HG02678 (cell line): ENCODE measurements at regions not wholly inside any gene's neighbourhood (a gene's known extent, or its start where the extent isn't known, plus 50 kb on each side); places are given as distances from the start of the nearest gene placed in this dataset.
"Not testable (repeated sequence)": the region's sequence is repeated elsewhere in the genome, so short reads cannot be mapped to it uniquely, and the experiment has no call there.

Source experiments
- ATAC-seq: cut with Tn5 transposase; IDR thresholded peaks from one replicate; pipeline ENCODE4 v1.9.1; 2021; ENCODE audit warnings: mild to moderate bottlenecking, moderate library complexity; ENCODE audit not compliant: unreplicated experiment

DNA sequence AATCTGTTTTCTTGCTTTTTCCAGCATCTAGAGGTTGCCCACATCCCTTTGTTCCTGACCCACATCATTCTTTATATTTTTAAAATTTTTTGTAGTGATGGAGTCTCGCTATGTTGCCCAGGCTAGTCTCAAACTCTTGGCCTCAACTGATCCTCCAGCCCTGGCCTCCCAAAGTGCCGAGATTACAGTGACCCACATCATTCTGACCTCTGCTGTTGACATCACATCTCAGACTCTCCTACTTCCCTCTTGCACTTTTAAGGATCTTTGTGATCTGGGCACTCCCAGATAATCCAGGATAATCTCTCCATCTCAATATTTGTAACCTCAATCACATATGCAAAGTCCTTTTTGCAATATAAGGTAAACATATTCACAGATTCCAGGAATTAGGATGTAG is 266.6 kb downstream of the MEX3B start:
- no peak for ATAC-seq

DNA sequence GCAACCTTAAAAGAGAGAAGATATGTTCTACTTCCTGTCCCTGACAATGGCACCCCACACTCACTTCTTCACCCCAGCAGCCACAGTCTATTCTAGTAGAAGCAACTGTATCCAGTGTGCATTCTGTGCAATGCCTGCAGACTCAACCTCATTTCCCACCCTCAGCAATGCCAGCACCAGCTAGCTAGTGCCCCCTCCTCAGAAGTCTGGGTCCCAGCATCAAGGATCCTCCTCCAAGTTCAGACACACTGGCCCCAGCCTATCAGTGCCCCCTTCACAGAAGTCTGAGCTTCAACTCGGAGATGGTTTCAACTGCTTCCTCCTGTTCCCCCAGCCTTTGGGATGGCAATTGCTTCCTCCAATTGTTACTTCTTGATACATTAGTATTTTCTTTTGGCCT is 268.3 kb downstream of the MEX3B start:
- no peak for ATAC-seq

DNA sequence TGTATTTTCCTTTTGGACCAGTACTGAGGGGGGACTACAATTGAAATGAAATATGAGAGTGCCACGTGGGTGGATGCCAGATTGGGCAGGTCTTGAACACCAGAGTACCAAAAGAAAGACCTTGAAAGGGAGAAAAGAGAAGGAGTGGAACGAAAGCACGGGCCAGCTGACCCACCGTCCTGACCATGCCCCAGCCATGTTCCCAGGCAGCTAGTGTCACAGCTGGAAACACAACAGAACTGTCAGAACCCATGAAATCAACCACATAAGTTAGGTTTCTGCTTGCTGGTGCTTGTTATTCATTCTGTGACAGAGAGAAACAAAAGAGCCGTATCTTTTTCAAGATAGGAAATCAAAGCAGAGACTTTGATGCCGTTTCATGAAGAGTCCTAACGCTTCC is 268.8 kb downstream of the MEX3B start:
- ATAC-seq = no peak

DNA sequence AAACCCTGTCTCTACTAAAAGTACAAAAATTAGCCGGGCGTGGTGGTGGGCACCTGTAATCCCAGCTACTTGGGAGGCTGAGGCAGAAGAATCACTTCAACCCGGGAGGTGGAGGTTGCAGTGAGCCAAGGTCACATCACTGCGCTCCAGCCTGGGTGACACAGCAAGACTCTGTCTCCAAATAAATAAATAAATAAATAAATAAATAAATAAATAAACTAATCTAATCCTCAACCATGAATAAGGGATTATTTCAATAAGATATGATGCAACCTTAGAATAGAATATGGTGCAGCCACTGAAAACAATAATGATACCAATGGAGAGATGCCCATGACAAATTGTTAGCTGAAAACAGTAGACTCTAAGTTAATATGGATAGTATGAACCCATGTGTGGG is 270.0 kb downstream of the MEX3B start:
- ATAC-seq = not testable (repeated sequence)

DNA sequence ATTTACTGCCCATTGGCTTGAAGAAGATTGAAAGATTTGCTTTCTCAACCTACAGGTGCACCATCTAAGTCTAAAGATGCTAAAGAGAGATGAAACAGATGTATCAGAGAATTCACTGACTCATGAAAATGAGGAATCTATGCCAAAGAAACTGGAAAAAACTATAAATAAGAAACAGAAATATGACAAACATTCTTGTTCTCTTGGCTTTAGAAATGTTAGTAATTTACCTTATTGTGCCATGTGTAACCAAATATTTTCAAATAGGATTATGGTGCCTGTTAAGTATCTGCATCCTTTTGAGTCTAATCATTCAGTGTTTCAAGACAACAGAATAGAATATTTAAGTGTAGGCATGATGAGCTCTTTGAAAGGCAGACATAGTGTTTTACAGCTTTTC is 271.5 kb downstream of the MEX3B start:
- no peak for ATAC-seq

DNA sequence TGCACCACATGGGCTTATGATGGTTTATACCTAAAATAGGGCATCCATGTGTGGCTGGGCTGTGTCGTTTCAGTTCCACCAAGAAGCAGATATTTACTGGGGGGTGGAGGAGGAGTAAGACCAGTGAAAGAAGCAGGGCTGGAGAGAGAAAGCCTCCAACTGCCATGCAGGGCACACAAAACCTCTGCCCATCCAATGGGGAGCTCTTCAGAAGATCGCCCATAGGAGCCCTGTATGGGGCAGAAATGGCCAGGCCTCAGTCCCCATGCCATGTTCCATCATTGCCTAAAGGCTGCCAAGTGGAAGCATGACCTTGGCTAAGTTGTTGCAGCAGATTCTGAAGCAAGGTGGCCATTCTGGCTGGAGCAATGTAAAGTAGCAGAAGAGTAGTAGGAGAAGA is 277.0 kb downstream of the MEX3B start:
- no peak for ATAC-seq

DNA sequence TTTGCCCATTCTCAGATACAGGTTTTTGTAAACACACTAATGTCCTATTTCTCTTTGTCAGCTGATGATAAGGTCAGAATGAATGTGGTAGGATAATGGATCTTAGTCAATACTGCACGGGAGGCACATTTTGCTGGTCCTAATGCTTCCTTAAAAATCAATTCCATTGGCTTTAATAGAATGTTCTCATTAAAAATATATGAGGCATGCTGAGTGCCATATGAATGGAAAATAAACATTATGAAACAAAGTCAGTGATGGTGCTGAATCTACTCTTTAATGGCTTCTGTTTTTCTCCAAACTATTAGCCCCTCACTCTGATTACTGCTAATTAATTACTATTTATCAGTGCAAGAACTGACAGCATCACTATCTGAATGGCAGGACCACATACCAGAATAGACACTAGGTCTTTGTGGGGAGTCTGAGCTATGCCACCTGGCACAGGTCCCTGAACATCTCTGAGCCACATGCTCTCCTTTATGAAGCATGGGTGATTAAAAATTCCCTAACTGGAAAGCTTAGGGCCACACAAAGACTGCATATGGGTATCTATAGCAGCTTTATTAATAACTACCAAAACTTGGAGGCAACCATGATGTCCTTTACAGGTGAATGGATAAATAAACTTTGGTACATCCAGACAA is 278.9 kb downstream of the MEX3B start:
- ATAC-seq = no peak

DNA sequence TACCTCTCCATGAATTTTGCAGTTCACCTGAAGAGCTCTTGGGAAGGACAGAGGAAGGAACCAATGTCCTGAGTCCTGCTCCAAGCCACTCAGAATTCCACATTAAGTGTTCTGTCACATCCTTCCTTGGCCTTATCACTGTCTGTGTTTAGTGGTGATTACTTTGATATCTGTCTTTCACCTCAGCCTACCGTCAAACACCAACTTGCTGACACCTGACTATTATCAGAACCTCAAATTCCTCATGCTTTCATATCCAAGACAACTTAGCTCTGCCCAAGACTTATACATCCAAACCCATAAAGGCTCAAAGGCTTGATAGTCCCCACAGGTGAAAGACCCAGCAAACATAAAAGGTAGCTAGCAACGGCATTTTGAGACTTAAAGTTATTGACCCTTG is 280.0 kb downstream of the MEX3B start:
- no peak for ATAC-seq

DNA sequence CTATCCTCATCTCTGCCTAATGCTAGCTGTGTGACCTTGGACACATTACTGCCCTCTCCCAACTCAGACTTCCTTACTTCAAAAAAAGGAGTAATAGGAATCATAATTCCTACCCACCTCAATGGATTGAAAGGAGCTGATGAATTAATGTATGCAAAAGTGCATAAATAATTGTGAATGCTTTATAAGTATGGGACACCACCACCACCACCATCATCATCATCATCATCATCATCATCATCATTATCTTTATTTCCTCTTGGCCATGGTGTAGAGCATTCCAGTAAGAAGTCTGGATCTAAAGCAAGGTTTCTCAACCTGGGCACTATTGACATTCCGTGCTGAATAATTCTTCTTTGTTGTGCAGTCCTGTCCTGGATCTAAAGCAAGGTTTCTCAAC is 282.5 kb downstream of the MEX3B start:
- no peak for ATAC-seq

DNA sequence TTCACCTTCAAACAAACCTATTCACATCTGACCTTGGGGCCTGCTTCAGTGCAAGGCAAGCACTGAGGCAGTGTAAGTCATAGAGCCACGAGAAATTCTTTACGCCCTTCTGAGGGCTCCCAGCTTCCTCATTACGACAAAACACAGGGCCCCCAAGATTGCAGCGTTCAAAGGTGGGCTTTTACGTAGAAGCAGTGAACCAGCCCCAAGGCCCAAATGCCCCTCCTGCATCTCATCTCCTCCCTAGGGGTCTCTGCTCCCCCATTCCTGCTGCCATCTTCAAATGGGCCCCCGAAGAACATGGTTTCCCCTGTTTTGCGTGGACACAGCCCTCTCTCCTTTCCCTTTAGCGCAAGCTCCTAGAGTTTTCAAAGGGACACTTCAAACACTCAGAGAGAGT is 285.1 kb downstream of the MEX3B start:
- ATAC-seq = no peak

DNA sequence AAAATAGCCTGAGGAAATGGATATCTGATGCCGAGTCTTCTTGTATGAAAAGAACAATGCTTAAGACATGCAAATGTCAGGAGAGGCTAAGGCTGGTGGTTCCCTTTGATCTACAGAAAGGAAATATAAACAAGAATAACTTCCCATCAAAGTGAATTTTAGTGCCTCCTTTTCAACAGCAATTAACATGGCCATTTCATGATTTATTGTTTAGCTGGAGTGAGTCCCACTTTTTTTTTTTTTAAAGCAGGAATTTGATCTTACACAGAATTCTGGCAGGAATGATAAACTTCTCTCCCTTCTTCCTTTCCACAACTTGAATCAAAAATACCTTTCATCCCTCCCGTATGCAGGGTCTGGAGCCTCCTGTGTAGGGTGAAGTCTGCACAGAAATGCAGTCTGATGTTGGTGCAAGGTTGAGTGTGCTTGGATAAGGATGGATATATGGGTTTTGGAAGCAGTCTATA is 287.0 kb downstream of the MEX3B start:
- no peak for ATAC-seq

DNA sequence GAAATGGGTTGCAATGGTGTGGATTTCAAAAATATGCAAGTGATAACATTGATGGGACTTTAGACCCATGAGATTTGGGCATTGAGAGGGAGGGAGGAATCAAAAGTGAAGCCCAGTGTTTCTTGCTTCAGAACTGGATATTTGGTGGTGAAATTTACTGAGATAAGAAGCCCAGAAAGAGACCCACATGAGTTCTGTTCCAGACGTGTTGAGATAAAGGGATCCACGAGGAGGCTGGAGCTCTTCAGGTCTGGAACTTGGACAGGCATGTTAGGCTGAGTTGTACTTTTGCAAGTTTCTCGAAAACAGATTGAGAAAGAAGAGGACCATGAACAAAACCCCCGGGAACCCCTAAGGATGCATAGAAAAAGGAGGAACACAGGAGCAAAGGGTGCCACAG is 290.2 kb downstream of the MEX3B start:
- ATAC-seq = no peak

DNA sequence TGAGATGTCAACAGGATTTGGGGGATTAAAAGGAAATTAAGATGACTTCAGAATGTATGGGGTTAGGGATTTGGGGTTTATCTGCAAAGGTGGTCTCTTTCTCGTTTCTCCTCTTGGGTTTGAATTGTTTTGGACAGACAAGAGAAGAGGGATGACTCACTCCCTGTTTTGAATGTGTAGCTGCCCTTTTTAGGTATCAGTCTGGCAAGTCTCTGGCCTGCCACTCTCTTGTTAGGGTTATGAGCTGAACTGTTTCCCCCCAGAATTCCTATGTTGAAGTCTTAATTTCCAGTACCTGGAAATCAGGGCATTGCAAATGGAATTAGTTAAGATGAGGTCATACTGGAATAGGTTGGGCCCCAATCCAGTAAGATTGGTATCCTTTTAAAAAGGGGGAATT is 291.7 kb downstream of the MEX3B start:
- no peak for ATAC-seq

DNA sequence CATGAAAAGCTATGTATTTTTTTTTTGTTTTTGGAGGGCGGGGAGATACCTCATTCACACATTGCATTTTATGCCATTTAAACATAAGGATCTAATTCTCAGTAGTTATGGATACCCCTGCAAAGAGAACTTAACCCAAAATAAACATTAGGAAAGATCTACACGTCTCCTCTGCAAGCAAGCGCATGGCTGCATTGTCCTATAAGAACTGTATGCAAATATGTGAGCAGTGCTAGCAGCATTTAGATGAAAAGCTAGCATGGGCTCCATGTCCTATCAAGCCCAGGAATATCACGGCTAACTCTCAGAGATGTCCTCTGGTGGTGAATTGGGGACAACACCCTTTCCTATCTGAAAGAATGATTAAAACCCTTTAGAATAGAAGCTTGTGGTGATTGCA is 292.8 kb downstream of the MEX3B start:
- no peak for ATAC-seq

DNA sequence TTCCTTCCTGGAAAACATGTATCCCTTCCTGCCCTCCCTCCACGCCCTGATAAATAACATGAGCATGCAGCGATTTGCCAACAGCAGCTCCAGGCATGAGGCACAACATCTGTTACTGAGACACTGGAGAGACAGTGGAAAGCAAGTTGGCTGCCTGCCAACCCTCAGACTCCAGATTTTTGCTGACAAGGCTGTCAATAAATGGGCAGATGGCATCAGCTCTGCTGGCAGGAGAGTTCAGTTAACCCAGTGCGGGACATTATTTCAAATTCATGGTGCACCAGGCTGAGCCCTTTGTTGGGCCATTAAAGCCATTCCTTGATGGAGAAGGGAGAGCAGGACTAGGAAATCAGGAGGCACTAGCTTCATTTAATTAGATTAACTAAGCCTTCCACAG is 293.3 kb downstream of the MEX3B start:
- no peak for ATAC-seq

DNA sequence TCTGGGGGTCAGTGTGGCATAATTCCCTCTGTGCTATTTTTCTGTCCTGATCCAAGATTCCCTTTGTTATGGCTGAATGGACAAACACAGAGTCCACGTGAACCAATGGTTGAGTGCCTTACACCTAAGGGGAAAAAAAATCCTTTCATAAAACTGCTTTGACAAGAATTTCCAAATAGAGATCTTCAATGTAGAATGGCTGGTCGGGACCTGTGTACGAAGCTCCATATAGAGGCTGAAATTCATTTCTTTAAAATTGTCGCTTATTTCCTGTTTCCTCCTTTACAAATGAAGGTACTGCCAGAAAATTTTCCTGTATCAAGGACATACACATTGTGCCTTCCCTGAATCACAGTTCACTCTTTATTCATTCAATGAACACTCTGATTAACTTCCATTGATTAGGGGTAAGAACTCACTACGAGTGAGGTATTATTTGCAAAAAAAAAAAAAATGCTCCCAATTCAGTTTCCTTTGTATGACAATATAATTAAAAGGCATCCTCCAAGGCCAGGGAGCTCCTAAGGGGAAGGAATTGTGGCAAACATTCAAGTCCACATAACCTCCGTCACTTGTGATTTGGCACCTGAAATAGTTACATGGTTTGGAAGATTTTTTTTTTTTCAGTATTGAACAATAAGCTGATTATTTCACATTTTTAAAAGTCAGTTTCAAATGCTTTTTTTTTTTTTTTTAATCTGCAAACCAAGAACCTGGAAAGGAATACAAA is 293.8 kb downstream of the MEX3B start:
- no peak for ATAC-seq

DNA sequence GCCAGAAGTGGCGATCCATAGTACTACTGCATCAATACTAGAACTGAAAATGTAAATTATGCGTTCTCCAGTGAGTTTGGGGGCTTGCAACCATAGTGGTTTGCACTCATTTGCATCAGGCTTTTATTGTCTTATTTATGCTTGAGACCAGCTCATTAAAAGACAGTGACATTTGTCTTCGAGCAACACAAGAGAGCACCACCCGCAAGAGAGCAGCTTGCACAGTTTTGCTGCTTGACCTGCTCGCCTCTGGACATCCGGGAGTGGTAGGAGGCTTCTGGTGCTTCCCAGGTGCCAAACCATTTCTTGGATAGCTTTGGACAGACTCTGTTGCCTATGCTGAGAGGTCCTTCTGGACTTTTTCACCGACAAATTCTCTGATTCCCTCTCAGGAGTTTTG is 294.6 kb downstream of the MEX3B start:
- no peak for ATAC-seq

DNA sequence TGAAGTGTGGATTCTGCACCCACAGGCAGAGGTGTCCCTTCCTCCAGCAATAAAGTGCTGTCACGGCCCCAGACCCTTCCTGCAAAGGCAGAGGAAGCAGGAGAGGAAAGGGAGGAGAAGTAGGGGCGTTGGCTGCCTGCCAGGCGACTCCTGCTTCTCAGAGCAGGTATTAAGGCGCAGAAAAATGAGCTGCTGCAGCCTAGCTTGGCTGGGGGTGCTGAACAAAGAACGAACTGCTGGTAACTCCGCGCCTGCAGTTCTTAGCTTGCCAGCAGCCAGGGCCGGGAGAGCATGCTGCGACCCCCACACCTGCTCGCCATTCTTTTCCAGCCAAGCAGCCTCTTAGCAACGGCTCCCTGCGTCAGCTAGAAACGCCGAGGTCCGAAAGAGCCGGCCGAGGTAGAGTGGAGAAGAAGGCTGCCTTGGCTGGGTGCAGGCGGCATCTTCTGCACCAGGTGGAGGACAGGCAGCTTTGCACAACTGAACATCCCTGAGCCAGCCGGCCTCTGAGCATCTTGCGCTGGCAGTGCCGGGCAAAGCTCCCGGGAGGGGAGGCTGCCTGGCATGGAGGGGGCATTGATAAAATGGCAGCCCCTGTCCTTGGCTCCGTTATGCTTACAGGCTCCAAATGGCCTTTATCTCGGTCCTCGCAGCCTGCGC is 296.0 kb downstream of the MEX3B start:
- no peak for ATAC-seq

DNA sequence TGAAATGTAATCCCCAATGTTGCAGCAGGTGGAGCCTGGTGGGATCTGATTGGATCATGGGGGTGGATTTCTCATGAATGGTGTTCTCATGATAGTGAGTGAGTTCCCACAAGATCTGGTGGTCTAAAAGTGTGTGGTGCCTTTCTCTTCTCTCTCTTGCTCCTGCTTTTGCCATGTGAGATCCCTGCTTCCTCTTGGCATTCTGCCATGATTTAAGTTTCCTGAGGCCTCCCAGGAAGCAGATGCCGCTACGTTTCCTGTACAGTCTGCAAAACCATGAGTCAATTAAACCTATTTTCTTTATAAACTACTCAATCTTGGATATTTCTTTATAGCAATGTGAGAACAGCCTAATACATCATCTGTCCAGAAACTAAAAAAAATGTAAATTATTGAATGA is 298.3 kb downstream of the MEX3B start:
- no peak for ATAC-seq

DNA sequence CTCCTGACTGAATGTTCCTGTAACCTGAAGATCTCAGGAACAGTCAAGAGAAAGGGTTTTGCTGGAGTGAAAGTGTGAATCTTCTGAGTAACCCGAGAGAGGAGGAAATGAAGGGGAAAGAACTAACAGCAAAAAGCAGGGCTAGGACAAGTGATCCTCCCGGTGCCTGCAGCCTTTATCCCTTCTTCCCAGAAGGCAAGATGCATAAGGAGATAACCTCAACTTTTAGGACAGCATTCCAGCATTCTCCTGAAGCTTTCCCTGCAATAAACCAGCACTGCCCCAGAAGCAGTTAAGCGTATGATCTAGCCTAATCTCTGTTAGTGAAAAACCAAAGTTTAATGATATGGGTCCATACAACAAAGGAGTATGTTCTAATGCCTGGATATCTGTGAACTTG is 298.8 kb downstream of the MEX3B start:
- ATAC-seq = no peak

DNA sequence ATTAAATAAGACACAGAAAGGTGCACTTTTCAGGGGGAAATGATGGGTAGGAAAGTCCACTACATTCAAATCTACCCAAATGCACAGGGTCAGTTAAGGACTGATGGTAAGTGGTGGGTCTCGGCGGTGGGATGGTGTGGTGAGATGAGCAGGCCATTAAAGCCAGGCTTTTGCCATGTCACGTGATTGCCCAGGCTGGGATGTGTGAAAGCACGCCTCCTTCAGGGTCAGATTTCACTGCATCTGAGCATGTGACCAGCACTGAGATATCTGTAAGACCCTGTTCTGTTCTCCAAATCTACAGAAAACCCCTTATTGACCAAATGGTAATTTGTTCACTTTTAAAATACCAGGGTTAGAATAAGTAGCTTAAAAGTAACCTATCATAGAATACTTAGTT is 301.5 kb downstream of the MEX3B start:
- ATAC-seq = no peak

DNA sequence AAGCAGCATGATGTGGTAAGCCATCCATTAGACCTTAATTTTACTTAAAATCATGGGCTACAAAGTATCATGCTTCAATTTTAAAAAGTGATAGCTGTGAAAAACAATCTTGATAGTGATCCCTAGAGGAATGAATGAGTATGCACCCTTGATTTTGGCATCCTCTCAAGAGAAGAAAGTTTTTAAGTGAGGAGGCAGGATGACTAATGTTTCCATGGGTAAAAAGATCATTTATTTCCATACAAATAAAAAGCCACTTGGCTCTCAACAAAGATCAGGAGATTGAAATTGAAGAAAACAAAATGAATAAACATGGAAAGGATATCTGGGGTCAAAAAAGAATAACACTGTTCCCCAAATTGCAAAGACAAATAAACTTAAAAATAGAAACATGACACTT is 305.4 kb downstream of the MEX3B start:
- no peak for ATAC-seq
